ENCODE measurements at regions not wholly inside any gene's neighbourhood (a gene's known extent, or its start where the extent isn't known, plus 50 kb on each side); places are given as distances from the start of the nearest gene placed in this dataset.

- no peak for FAIRE-seq
- Histone ChIP-seq H3K9me3 (ENCODE audit: insufficient read depth, low read depth, low read length) (no peaks in the 10 kb centered on the region), H3K27me3 (ENCODE audit: insufficient read depth, low read length) (no peaks in the 10 kb centered on the region), H3K4me1 (ENCODE audit: insufficient read depth, low read length) (no peaks in the 10 kb centered on the region), H3K4me2 (ENCODE audit: low read length) (no peak overlapping the region), H3K27ac (ENCODE audit: low read depth, low read length) (no peak overlapping the region), H4K20me1 (ENCODE audit: insufficient read depth, low read length) (no peaks in the 10 kb centered on the region), H3K9ac (ENCODE audit: low read length) (no peak overlapping the region), H2AFZ (ENCODE audit: low read depth, low read length) (no peak overlapping the region), H3K79me2 (ENCODE audit: insufficient read depth, low read length) (no peaks in the 10 kb centered on the region), H3K4me3 (ENCODE audit: insufficient read depth, low read depth, low read length) (no peak overlapping the region), H3K36me3 (ENCODE audit: insufficient read depth, low read length) (no peaks in the 10 kb centered on the region)
- no peak overlapping the region for H3K27ac Mint-ChIP-seq (ENCODE audit: unreplicated experiment)
- peaks cover 2% of the 10 kb centered on the region for H3K9me3 Mint-ChIP-seq (ENCODE audit: unreplicated experiment)
- H3K36me3 Mint-ChIP-seq (ENCODE audit: low read depth, unreplicated experiment), result no peaks in the 10 kb centered on the region
- H3K4me1 Mint-ChIP-seq (ENCODE audit: low read depth, unreplicated experiment), result no peaks in the 10 kb centered on the region
- no peak for DNase-seq (ENCODE audit: low read depth)
- TF ChIP-seq EZH2 (IDR thresholded peaks at IDR 0.05; ENCODE audit: insufficient read depth, low read length) (no peak), CTCF (IDR thresholded peaks at IDR 0.05; ENCODE audit: insufficient read depth, low read depth, low read length) (no peak)
- no peak overlapping the region for H3K4me3 Mint-ChIP-seq (ENCODE audit: unreplicated experiment)
- H3K27me3 Mint-ChIP-seq (ENCODE audit: low read depth, unreplicated experiment), result no peaks in the 10 kb centered on the region
Measured at GRCh38 chr1:238141353-238141752, 250.6 kb upstream of the ZP4 start.

- Mint-ChIP-seq H3K27ac (ENCODE audit: unreplicated experiment) (no peak overlapping the region), H3K36me3 (ENCODE audit: low read depth, unreplicated experiment) (no peaks in the 10 kb centered on the region), H3K4me1 (ENCODE audit: low read depth, unreplicated experiment) (peaks cover 4% of the 10 kb centered on the region), H3K9me3 (ENCODE audit: unreplicated experiment) (no peaks in the 10 kb centered on the region), H3K27me3 (ENCODE audit: low read depth, unreplicated experiment) (no peaks in the 10 kb centered on the region), H3K4me3 (ENCODE audit: unreplicated experiment) (no peak overlapping the region)
- FAIRE-seq (no peak), DNase-seq (ENCODE audit: low read depth) (peak; percentile 26)
- no peak overlapping the region for H3K4me2 ChIP-seq (ENCODE audit: low read length)
- no peaks in the 10 kb centered on the region for H3K9me3 ChIP-seq (ENCODE audit: insufficient read depth, low read depth, low read length)
- no peaks in the 10 kb centered on the region for H3K36me3 ChIP-seq (ENCODE audit: insufficient read depth, low read length)
- H2AFZ ChIP-seq (ENCODE audit: low read depth, low read length), result no peak overlapping the region
- H3K4me3 ChIP-seq (ENCODE audit: insufficient read depth, low read depth, low read length), result no peak overlapping the region
- H3K4me1 ChIP-seq (ENCODE audit: insufficient read depth, low read length), result no peaks in the 10 kb centered on the region
- no peaks in the 10 kb centered on the region for H4K20me1 ChIP-seq (ENCODE audit: insufficient read depth, low read length)
- TF ChIP-seq CTCF (IDR thresholded peaks at IDR 0.05; ENCODE audit: insufficient read depth, low read depth, low read length), result no peak
- no peak for TF ChIP-seq EZH2 (IDR thresholded peaks at IDR 0.05; ENCODE audit: insufficient read depth, low read length)
- H3K9ac ChIP-seq (ENCODE audit: low read length), result no peak overlapping the region
- H3K27ac ChIP-seq (ENCODE audit: low read depth, low read length), result no peak overlapping the region
- no peaks in the 10 kb centered on the region for H3K79me2 ChIP-seq (ENCODE audit: insufficient read depth, low read length)
- no peaks in the 10 kb centered on the region for H3K27me3 ChIP-seq (ENCODE audit: insufficient read depth, low read length)
Measured at GRCh38 chr1:238139713-238140112, 249.0 kb upstream of the ZP4 start.

GRCh38 chr1:238138059-238138626, 247.4 kb upstream of the ZP4 start:
- H2AFZ ChIP-seq (ENCODE audit: low read depth, low read length), result no peak overlapping the region
- H3K27me3 Mint-ChIP-seq (ENCODE audit: low read depth, unreplicated experiment), result no peaks in the 10 kb centered on the region
- H3K36me3 Mint-ChIP-seq (ENCODE audit: low read depth, unreplicated experiment), result no peaks in the 10 kb centered on the region
- no peaks in the 10 kb centered on the region for H3K79me2 ChIP-seq (ENCODE audit: insufficient read depth, low read length)
- H3K4me3 ChIP-seq (ENCODE audit: insufficient read depth, low read depth, low read length), result no peak overlapping the region
- no peak for DNase-seq (ENCODE audit: low read depth)
- no peak overlapping the region for H3K4me3 Mint-ChIP-seq (ENCODE audit: unreplicated experiment)
- no peak for FAIRE-seq
- H3K4me1 ChIP-seq (ENCODE audit: insufficient read depth, low read length), result no peaks in the 10 kb centered on the region
- no peak overlapping the region for H3K4me2 ChIP-seq (ENCODE audit: low read length)
- no peaks in the 10 kb centered on the region for H3K36me3 ChIP-seq (ENCODE audit: insufficient read depth, low read length)
- H3K9me3 Mint-ChIP-seq (ENCODE audit: unreplicated experiment), result no peaks in the 10 kb centered on the region
- H3K9me3 ChIP-seq (ENCODE audit: insufficient read depth, low read depth, low read length), result no peaks in the 10 kb centered on the region
- H3K9ac ChIP-seq (ENCODE audit: low read length), result no peak overlapping the region
- no peak overlapping the region for H3K27ac Mint-ChIP-seq (ENCODE audit: unreplicated experiment)
- H4K20me1 ChIP-seq (ENCODE audit: insufficient read depth, low read length), result no peaks in the 10 kb centered on the region
- no peak overlapping the region for H3K27ac ChIP-seq (ENCODE audit: low read depth, low read length)
- no peaks in the 10 kb centered on the region for H3K27me3 ChIP-seq (ENCODE audit: insufficient read depth, low read length)
- peaks cover 4% of the 10 kb centered on the region for H3K4me1 Mint-ChIP-seq (ENCODE audit: low read depth, unreplicated experiment)
- TF ChIP-seq CTCF (IDR thresholded peaks at IDR 0.05; ENCODE audit: insufficient read depth, low read depth, low read length), result no peak
- no peak for TF ChIP-seq EZH2 (IDR thresholded peaks at IDR 0.05; ENCODE audit: insufficient read depth, low read length)

Measured in astrocyte (in vitro differentiated cells and primary cell).